C4-2B (cell line): ENCODE measurements at regions not wholly inside any gene's neighbourhood (a gene's known extent, or its start where the extent isn't known, plus 50 kb on each side); places are given as distances from the start of the nearest gene placed in this dataset.

Experiments used
- H3K27ac ChIP-seq: fragments of 450-650 bp; 2 replicates; pipeline ENCODE4 v1.5.1; 2017
- ZFX ChIP-seq: fragments of 450-650 bp; IDR thresholded peaks from 2 replicates; pipeline ENCODE4 v1.6.1; 2017
- TF ChIP-seq, protein P1 (sequence below): fragments of 450-650 bp; conservative IDR thresholded peaks from 2 replicates; pipeline ENCODE4 v1.5.1; 2017; ENCODE audit warnings: mild to moderate bottlenecking

DNA sequence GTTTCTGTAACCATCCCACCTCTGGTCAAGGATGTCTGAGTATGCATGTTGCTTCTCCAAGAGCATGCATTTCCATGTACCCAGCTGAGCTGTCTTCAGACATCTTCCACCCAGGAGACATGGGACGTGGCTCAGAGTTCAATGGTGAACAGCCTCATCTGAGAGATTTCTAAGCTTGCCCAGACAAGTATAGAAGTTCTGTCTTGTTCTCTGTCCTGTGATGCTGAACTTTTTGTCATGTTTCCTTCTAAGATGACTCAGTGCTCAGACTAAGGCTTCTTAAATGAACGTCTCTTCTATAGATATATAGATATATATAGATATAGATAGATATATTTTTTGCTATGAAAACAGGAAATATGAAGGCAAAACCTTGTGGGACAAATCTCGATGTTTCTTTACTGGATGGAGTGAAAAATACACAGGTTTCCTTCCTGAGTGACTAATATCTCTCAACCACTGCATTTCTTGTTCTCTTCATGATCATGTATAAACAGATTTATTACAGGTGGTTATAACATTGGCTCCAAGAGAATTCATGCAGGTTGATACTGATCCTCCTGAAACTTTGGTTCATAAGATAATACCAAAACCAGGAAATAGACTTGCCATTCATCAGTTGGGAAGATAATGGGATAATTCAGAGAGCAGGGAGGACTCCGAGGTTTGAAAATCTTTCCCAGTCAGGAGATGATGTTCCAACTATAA lies 168.2 kb downstream of the ZNF518B start:
- no peak overlapping the region for H3K27ac ChIP-seq
- no peak for TF ChIP-seq ZFX
- TF ChIP-seq, protein P1, sequence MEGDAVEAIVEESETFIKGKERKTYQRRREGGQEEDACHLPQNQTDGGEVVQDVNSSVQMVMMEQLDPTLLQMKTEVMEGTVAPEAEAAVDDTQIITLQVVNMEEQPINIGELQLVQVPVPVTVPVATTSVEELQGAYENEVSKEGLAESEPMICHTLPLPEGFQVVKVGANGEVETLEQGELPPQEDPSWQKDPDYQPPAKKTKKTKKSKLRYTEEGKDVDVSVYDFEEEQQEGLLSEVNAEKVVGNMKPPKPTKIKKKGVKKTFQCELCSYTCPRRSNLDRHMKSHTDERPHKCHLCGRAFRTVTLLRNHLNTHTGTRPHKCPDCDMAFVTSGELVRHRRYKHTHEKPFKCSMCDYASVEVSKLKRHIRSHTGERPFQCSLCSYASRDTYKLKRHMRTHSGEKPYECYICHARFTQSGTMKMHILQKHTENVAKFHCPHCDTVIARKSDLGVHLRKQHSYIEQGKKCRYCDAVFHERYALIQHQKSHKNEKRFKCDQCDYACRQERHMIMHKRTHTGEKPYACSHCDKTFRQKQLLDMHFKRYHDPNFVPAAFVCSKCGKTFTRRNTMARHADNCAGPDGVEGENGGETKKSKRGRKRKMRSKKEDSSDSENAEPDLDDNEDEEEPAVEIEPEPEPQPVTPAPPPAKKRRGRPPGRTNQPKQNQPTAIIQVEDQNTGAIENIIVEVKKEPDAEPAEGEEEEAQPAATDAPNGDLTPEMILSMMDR, result no peak

DNA sequence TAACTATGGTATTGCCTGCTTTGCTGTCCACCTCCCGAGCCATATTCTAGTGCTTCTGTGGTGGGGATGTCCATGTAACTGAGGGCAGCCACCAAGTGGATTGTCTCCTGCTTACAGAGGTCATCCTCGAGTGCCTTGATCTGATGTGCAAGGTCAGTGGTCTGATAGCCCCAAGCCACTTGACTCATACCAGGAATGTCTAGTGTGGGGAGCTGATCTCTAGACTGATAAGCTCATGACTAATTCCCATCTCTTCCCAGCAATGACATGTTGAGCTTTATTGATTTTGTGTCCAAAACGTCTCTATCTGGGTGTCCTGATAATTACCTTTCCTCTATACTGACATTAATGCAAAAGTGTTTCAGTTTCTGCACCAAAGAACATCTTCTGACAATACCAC lies 168.4 kb upstream of the WDR1 start:
- TF ChIP-seq, protein P1, result no peak
- TF ChIP-seq ZFX, result no peak
- H3K27ac ChIP-seq, result no peak overlapping the region

DNA sequence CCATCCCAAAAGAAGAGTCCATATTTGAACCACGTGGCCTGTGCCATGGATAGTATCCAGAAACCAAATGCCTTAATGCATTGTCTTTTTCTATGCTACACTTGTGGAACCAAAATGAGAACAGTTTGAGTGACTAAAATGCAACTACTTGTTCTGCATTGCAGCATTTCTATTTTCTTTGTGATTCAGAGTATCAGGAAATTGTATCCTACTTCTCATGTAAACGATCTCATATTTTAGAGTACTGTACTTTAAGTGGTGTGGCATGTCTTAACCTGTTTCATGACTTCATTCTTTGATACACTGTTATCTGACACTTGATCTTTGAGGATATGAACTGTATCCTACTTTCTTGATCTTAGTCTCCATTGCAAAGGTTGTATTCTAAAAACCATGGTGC lies 167.2 kb upstream of the WDR1 start:
- no peak for TF ChIP-seq ZFX
- TF ChIP-seq, protein P1, result no peak
- no peak overlapping the region for H3K27ac ChIP-seq

DNA sequence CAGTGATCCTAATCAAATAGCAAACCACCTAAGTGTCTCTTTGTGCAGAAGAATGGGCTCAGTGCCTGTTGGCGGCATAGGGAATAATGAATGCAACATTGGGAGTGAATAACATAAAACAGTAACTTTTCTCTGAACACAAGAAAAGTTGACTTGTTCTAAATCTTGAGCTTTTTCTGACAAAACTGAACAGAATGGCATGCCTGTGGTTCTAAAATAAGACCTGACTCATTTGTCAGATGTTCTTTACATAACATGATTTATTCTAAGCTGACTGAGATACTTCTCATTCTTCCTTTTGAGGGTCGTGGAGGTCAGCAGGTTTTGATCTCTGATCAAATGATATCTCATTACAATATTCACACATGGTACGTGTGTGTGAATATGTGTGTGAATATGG lies 165.4 kb upstream of the WDR1 start:
- no peak for TF ChIP-seq ZFX
- TF ChIP-seq, protein P1, result no peak
- H3K27ac ChIP-seq, result no peak overlapping the region

DNA sequence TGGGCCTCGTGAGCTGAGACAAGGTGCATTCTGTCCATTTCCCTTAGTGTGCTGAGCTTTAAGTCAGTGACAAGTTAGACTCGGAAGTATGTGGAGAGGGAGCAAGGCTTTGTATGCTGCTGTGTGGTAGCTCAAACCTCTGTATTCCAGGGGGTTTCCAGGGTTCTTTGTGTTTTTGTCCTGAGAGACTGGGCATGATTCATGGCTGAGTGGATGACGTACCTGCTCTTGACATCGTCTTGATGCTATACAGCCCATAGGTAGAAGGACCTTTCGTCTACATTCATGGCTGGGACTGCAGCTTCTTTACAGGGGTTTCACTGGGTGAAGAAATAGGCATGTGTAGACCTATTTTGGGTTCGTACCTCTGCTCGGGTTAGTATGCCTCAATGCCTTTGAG lies 162.7 kb upstream of the WDR1 start:
- no peak for TF ChIP-seq ZFX
- TF ChIP-seq, protein P1, result no peak
- no peak overlapping the region for H3K27ac ChIP-seq

DNA sequence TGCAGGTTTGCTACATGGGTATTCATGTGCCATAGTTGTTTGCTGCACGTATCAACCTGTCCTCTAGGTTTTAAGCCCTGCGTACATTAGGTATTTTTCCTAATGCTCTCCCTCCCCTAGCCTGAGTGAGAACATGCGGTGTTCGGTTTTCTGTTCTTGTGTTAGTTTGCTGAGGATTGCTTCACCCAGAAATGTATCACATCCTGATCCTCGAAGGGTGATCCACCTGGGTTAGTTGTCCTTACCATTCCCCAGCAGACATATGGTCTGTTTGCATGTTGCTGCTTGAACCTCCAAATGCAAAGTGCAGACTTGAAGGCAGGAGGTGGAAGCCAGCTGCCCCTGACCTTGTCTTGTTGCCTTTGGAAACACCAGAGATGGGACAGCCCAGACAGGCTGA lies 161.5 kb upstream of the WDR1 start:
- TF ChIP-seq, protein P1, result no peak
- no peak for TF ChIP-seq ZFX
- no peak overlapping the region for H3K27ac ChIP-seq

DNA sequence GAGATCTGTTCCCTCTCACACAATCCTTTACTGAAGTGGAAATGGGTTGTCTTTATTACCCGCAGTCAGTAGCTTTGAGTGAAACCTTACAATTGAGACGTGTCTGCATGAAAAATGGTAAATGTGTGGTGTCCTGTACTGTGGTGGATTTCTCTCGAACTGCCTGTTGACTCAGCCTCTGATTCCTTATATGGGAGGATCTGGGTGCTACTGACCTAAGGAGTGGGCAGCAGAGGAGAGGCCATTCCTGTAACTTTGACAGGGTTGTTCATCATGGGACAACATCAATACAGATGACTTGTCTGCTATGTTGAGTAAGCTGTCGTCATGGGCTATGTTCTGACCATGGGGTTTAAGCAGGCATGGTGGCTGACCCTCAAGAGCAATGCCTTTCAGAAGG lies 159.6 kb upstream of the WDR1 start:
- TF ChIP-seq, protein P1, result no peak
- no peak for TF ChIP-seq ZFX
- no peak overlapping the region for H3K27ac ChIP-seq
